ENCODE measurements at regions not wholly inside any gene's neighbourhood (a gene's known extent, or its start where the extent isn't known, plus 50 kb on each side); places are given as distances from the start of the nearest gene placed in this dataset.
"Not testable (repeated sequence)": the region's sequence is repeated elsewhere in the genome, so short reads cannot be mapped to it uniquely, and the experiment has no call there.

DNA sequence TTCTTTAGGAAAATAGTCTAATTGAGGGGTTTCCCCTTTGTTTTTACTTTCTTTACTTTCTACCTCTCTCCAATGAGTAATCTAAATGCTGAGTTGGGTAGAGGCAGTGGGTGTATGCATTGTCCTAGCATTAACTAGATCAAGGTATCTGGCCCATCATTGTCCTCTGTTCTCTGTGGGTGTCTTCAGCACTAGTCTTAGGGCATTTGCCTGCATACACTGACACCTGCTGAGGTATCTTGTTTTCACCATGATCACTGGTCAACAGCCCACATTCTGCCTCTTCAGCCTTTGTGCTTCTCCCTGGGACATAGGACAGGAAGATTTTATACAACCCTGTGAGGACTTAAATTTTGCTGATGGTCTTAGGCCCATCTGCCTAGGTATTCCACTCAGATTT is 371.1 kb downstream of the RAB38 start:
- Histone ChIP-seq H3K27me3 (replicated peaks; ENCODE audit: insufficient read depth, low read length) (no peaks in the 10 kb centered on the region), H3K79me2 (ENCODE audit: low read length) (no peaks in the 10 kb centered on the region), H3K9me2 (replicated peaks; ENCODE audit: insufficient read depth, low read length) (no peaks in the 10 kb centered on the region), H2AFZ (ENCODE audit: low read length) (no peak overlapping the region), H3F3A (ENCODE audit: insufficient read depth, low read length) (no peaks in the 10 kb centered on the region), H3K4me1 (ENCODE audit: low read length) (no peaks in the 10 kb centered on the region), H3K4me3 (ENCODE audit: low read length) (no peak overlapping the region), H3K36me3 (replicated peaks; ENCODE audit: insufficient read depth, low read length) (no peaks in the 10 kb centered on the region), H3K4me2 (ENCODE audit: low read depth, low read length) (no peak overlapping the region), H3K27ac (ENCODE audit: low read length) (no peak overlapping the region), H3K9ac (ENCODE audit: low read length) (no peak overlapping the region), H4K20me1 (ENCODE audit: insufficient read depth, low read length) (no peaks in the 10 kb centered on the region), H3K9me3 (replicated peaks; ENCODE audit: insufficient read depth, low read length) (no peaks in the 10 kb centered on the region)
- TF ChIP-seq EZH2phosphoT487 (IDR thresholded peaks at IDR 0.05; ENCODE audit: low read length), result no peak
- no peak for TF ChIP-seq EZH2 (optimal IDR thresholded peaks at IDR 0.05; ENCODE audit: low read depth, low read length)
- TF ChIP-seq, protein P1, sequence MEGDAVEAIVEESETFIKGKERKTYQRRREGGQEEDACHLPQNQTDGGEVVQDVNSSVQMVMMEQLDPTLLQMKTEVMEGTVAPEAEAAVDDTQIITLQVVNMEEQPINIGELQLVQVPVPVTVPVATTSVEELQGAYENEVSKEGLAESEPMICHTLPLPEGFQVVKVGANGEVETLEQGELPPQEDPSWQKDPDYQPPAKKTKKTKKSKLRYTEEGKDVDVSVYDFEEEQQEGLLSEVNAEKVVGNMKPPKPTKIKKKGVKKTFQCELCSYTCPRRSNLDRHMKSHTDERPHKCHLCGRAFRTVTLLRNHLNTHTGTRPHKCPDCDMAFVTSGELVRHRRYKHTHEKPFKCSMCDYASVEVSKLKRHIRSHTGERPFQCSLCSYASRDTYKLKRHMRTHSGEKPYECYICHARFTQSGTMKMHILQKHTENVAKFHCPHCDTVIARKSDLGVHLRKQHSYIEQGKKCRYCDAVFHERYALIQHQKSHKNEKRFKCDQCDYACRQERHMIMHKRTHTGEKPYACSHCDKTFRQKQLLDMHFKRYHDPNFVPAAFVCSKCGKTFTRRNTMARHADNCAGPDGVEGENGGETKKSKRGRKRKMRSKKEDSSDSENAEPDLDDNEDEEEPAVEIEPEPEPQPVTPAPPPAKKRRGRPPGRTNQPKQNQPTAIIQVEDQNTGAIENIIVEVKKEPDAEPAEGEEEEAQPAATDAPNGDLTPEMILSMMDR (IDR thresholded peaks at IDR 0.05; ENCODE audit: low read length), result no peak
- no peak for DNase-seq

DNA sequence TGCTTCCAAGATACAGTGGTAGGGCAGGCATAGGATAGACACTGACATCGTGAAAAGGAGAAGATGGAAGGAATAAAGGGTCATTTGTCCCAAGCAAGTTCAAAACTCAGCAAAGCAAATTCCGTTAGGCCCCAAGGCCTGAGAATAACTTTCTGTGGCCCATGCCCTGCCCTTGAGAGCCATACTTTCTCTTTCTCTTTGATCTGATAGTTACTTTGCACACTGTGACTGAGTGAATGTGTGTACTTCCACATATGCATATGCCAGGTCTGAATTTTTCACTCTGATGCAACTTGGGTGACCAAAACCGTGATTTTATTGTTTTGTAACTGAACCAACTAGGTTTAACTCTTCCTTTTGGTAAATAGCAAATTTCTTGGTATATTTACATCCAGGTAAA is 371.5 kb downstream of the RAB38 start:
- DNase-seq, result no peak
- Histone ChIP-seq H3K79me2 (ENCODE audit: low read length) (no peaks in the 10 kb centered on the region), H3K9me2 (replicated peaks; ENCODE audit: insufficient read depth, low read length) (no peaks in the 10 kb centered on the region), H3K4me1 (ENCODE audit: low read length) (no peaks in the 10 kb centered on the region), H3F3A (ENCODE audit: insufficient read depth, low read length) (no peaks in the 10 kb centered on the region), H4K20me1 (ENCODE audit: insufficient read depth, low read length) (no peaks in the 10 kb centered on the region), H3K4me2 (ENCODE audit: low read depth, low read length) (no peak overlapping the region), H2AFZ (ENCODE audit: low read length) (no peak overlapping the region), H3K36me3 (replicated peaks; ENCODE audit: insufficient read depth, low read length) (no peaks in the 10 kb centered on the region), H3K27me3 (replicated peaks; ENCODE audit: insufficient read depth, low read length) (no peaks in the 10 kb centered on the region), H3K9me3 (replicated peaks; ENCODE audit: insufficient read depth, low read length) (no peaks in the 10 kb centered on the region), H3K9ac (ENCODE audit: low read length) (no peak overlapping the region), H3K4me3 (ENCODE audit: low read length) (no peak overlapping the region), H3K27ac (ENCODE audit: low read length) (no peak overlapping the region)
- no peak for TF ChIP-seq EZH2phosphoT487 (IDR thresholded peaks at IDR 0.05; ENCODE audit: low read length)
- TF ChIP-seq EZH2 (optimal IDR thresholded peaks at IDR 0.05; ENCODE audit: low read depth, low read length), result no peak
- TF ChIP-seq, protein P1 (IDR thresholded peaks at IDR 0.05; ENCODE audit: low read length), result no peak

DNA sequence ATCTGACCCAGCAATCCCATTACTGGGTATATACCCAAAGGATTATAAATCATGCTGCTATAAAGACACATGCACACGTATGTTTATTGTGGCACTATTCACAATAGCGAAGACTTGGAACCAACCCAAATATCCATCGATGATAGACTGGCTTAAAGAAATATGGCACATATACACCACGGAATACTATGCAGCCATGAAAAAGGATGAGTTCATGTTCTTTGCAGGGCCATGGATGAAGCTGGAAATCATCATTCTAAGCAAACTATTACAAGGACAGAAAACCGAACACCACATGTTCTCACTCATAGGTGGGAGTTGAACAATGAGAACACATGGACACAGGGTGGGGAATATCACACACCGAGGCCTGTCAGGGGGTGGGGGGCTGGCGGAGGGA is 390.4 kb downstream of the RAB38 start:
- not testable (repeated sequence) for H3K4me3 ChIP-seq (ENCODE audit: low read length); H3K4me1 ChIP-seq (ENCODE audit: low read length); H3K9ac ChIP-seq (ENCODE audit: low read length); H3F3A ChIP-seq (ENCODE audit: insufficient read depth, low read length); H3K4me2 ChIP-seq (ENCODE audit: low read depth, low read length); H3K27me3 ChIP-seq (replicated peaks; ENCODE audit: insufficient read depth, low read length); H3K27ac ChIP-seq (ENCODE audit: low read length); H3K9me3 ChIP-seq (replicated peaks; ENCODE audit: insufficient read depth, low read length); H2AFZ ChIP-seq (ENCODE audit: low read length); H4K20me1 ChIP-seq (ENCODE audit: insufficient read depth, low read length); DNase-seq; H3K9me2 ChIP-seq (replicated peaks; ENCODE audit: insufficient read depth, low read length); H3K79me2 ChIP-seq (ENCODE audit: low read length); H3K36me3 ChIP-seq (replicated peaks; ENCODE audit: insufficient read depth, low read length)

DNA sequence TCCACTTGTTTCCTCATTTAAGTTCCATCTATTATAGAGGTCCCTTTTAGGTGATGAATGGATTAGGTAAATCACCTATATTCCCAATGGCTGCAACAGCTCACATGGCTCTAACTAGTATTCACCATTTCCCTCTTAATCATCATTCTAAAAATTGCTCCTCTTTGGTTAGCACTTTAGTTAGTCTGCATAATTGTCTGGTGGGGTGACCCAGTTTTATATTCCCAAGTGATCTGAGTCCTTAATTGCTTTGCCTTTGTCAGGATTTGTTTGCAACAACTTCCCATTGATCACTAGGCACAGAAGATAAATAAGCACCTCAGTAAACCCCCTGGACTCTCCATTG is 395.2 kb downstream of the RAB38 start:
- no peak overlapping the region for H3K27ac ChIP-seq (ENCODE audit: low read length)
- no peak overlapping the region for H3K4me2 ChIP-seq (ENCODE audit: low read depth, low read length)
- H2AFZ ChIP-seq (ENCODE audit: low read length), result no peak overlapping the region
- no peak for TF ChIP-seq EZH2phosphoT487 (IDR thresholded peaks at IDR 0.05; ENCODE audit: low read length)
- TF ChIP-seq, protein P1 (IDR thresholded peaks at IDR 0.05; ENCODE audit: low read length), result no peak
- TF ChIP-seq EZH2 (optimal IDR thresholded peaks at IDR 0.05; ENCODE audit: low read depth, low read length), result no peak
- DNase-seq, result no peak
- no peaks in the 10 kb centered on the region for H3K4me1 ChIP-seq (ENCODE audit: low read length)
- no peaks in the 10 kb centered on the region for H3F3A ChIP-seq (ENCODE audit: insufficient read depth, low read length)
- H3K79me2 ChIP-seq (ENCODE audit: low read length), result no peaks in the 10 kb centered on the region
- no peaks in the 10 kb centered on the region for H3K9me2 ChIP-seq (replicated peaks; ENCODE audit: insufficient read depth, low read length)
- H3K4me3 ChIP-seq (ENCODE audit: low read length), result no peak overlapping the region
- no peak overlapping the region for H3K9ac ChIP-seq (ENCODE audit: low read length)
- no peaks in the 10 kb centered on the region for H3K9me3 ChIP-seq (replicated peaks; ENCODE audit: insufficient read depth, low read length)
- no peaks in the 10 kb centered on the region for H3K36me3 ChIP-seq (replicated peaks; ENCODE audit: insufficient read depth, low read length)
- no peaks in the 10 kb centered on the region for H3K27me3 ChIP-seq (replicated peaks; ENCODE audit: insufficient read depth, low read length)
- no peaks in the 10 kb centered on the region for H4K20me1 ChIP-seq (ENCODE audit: insufficient read depth, low read length)

Measured in MM.1S (cell line).